ENCODE measurements at regions not wholly inside any gene's neighbourhood (a gene's known extent, or its start where the extent isn't known, plus 50 kb on each side); places are given as distances from the start of the nearest gene placed in this dataset.

DNA sequence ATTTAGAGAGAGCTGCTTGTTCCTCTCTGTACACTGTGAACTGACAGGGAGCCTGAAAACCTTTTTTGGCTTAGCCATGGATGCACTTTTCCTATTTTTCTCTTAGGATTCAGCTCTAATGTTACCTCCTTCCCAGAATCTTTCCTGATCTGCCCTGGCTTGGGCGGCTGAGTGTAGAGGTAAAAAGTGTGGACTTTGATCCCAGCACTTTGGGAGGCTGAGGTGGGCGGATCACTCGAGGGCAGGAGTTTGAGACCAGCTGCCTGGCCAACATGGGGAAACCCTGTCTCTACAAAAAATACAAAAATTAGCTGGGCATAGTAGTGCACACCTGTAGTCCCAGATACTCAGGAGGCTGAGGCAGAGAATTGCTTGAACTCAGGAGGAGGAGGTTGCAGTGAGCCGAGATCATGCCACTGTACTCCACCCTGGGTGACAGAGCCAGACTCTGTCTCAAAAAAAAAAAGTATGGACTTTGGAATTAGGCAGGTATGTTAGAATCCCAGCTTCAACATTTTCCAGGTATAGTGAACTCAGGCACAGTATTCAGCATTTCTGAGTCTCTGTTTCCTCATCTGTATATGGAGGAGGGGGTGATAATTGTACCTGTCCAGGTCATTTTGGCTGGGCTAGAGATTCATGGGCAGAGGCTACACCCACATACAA, 212.5 kb upstream of the EEF2KMT start:
- TF ChIP-seq, protein P1, sequence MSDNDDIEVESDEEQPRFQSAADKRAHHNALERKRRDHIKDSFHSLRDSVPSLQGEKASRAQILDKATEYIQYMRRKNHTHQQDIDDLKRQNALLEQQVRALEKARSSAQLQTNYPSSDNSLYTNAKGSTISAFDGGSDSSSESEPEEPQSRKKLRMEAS (IDR thresholded peaks at IDR 0.05; ENCODE audit: insufficient read depth, insufficient read length): no peak
- TF ChIP-seq MYC (IDR thresholded peaks at IDR 0.05; ENCODE audit: low read depth, low read length) (no peak), EZH2 (IDR thresholded peaks at IDR 0.05; ENCODE audit: borderline replicate concordance, low read depth, low read length, severe bottlenecking) (no peak), GATA2 (IDR thresholded peaks at IDR 0.05; ENCODE audit: insufficient read depth, insufficient read length, low read depth, low read length) (no peak), POLR2A (IDR thresholded peaks at IDR 0.05; ENCODE audit: low read depth, low read length) (no peak), POLR2AphosphoS5 (IDR thresholded peaks at IDR 0.05; ENCODE audit: insufficient read depth, low read depth, low read length) (no peak), FOS (IDR thresholded peaks at IDR 0.05; ENCODE audit: borderline replicate concordance, insufficient read depth, low read length) (no peak), JUN (IDR thresholded peaks at IDR 0.05; ENCODE audit: borderline replicate concordance, insufficient read depth, insufficient read length, low read depth) (no peak)
- TF ChIP-seq, protein P2, sequence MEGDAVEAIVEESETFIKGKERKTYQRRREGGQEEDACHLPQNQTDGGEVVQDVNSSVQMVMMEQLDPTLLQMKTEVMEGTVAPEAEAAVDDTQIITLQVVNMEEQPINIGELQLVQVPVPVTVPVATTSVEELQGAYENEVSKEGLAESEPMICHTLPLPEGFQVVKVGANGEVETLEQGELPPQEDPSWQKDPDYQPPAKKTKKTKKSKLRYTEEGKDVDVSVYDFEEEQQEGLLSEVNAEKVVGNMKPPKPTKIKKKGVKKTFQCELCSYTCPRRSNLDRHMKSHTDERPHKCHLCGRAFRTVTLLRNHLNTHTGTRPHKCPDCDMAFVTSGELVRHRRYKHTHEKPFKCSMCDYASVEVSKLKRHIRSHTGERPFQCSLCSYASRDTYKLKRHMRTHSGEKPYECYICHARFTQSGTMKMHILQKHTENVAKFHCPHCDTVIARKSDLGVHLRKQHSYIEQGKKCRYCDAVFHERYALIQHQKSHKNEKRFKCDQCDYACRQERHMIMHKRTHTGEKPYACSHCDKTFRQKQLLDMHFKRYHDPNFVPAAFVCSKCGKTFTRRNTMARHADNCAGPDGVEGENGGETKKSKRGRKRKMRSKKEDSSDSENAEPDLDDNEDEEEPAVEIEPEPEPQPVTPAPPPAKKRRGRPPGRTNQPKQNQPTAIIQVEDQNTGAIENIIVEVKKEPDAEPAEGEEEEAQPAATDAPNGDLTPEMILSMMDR (IDR thresholded peaks at IDR 0.05; ENCODE audit: extremely low read depth in 1 of 2, insufficient read depth in 1 of 2, low read depth in 1 of 2, low read length in 2 of 2): no peak
- Histone ChIP-seq H3K9me3 (replicated peaks; ENCODE audit: control insufficient read depth, insufficient read depth, low read length) (no peaks in the 10 kb centered on the region), H3K9me1 (replicated peaks; ENCODE audit: control insufficient read depth, extremely low read depth, insufficient read depth, low read length) (no peaks in the 10 kb centered on the region), H2AFZ (ENCODE audit: low read depth, low read length) (no peak overlapping the region), H3K9ac (replicated peaks; ENCODE audit: extremely low read depth, insufficient read depth, low read length) (no peak overlapping the region), H4K20me1 (replicated peaks; ENCODE audit: control insufficient read depth, extremely low read depth, insufficient read depth, low read length) (no peaks in the 10 kb centered on the region), H3K4me2 (ENCODE audit: insufficient read depth, low read length) (no peak overlapping the region), H3K79me2 (ENCODE audit: control insufficient read depth, insufficient read depth, low read length) (no peaks in the 10 kb centered on the region), H3K36me3 (ENCODE audit: control insufficient read depth in 2 of 2, extremely low read depth in 1 of 2, insufficient read depth in 2 of 2, low read length in 2 of 2) (no peaks in the 10 kb centered on the region), H3K4me3 (replicated peaks in 1 of 3; ENCODE audit: insufficient read depth in 1 of 3, low read depth in 1 of 3, low read length in 3 of 3) (no peak overlapping the region), H3K27ac (ENCODE audit: insufficient read depth, low read depth, low read length) (no peak overlapping the region), H3K27me3 (ENCODE audit: control insufficient read depth in 2 of 2, insufficient read depth in 2 of 2, low read length in 2 of 2) (no peaks in the 10 kb centered on the region), H3K4me1 (ENCODE audit: control insufficient read depth, extremely low read depth, insufficient read depth, low read length) (no peaks in the 10 kb centered on the region)
- BruUV-seq (replicated peaks): no TSS peak
- DNase-seq (ENCODE audit: low read depth, low spot score) (no peak), FAIRE-seq (no peak)
- CTCF ChIA-PET: interaction anchor here (0.8 kb wide), 1 partner anchor 14 kb away, joined by 3 read pairs; no protein-coding TSS in a partner anchor
- dilution Hi-C loops (cut with MboI; ENCODE audit: extremely low pct_ligation_motif_present, low sequenced_read_pairs): no loop called here
- intact Hi-C loops (cut with micrococcal nuclease): no loop called here
- POLR2A ChIA-PET: no interaction called here
